Brain microvascular endothelial cell (primary cell): ENCODE measurements at regions not wholly inside any gene's neighbourhood (a gene's known extent, or its start where the extent isn't known, plus 50 kb on each side); places are given as distances from the start of the nearest gene placed in this dataset.
"Not testable (repeated sequence)": the region's sequence is repeated elsewhere in the genome, so short reads cannot be mapped to it uniquely, and the experiment has no call there.

ENCODE experiments used
- DNase-seq: peaks from one replicate; pipeline ENCODE4 v3.0.0-alpha.2; 2020
- H3K27ac ChIP-seq: fragments of 250-450 bp; sonication (Bioruptor Pico); 2 replicates; pipeline ENCODE4 v1.5.1; 2020; ENCODE audit warnings: mild to moderate bottlenecking, moderate library complexity
- H3K27me3 ChIP-seq: fragments of 250-450 bp; sonication (Bioruptor Pico); replicated peaks from 2 replicates; pipeline ENCODE4 v1.5.1; 2020; ENCODE audit warnings: mild to moderate bottlenecking
- H3K36me3 ChIP-seq: fragments of 250-450 bp; sonication (Bioruptor Pico); replicated peaks from 2 replicates; pipeline ENCODE4 v1.5.1; 2020; ENCODE audit warnings: mild to moderate bottlenecking
- H3K4me3 ChIP-seq: 2 replicates; pipeline ENCODE4 v1.5.1; 2011; ENCODE audit warnings: low read depth, mild to moderate bottlenecking, control low read depth, low read length, moderate library complexity
- in situ Hi-C: cut with HindIII; loops from 2 replicates; pipeline ENCODE4 v1.10.0; 2017; ENCODE audit warnings: low sequenced_read_pairs, low pct_ligation_motif_present
- TF ChIP-seq, protein P1 (sequence below): IDR thresholded peaks from 2 replicates; pipeline ENCODE4 v1.5.1; 2011; ENCODE audit warnings: low read depth, mild to moderate bottlenecking, moderate library complexity, low read length, control low read depth, inconsistent platforms; ENCODE audit errors: missing control alignments

DNA sequence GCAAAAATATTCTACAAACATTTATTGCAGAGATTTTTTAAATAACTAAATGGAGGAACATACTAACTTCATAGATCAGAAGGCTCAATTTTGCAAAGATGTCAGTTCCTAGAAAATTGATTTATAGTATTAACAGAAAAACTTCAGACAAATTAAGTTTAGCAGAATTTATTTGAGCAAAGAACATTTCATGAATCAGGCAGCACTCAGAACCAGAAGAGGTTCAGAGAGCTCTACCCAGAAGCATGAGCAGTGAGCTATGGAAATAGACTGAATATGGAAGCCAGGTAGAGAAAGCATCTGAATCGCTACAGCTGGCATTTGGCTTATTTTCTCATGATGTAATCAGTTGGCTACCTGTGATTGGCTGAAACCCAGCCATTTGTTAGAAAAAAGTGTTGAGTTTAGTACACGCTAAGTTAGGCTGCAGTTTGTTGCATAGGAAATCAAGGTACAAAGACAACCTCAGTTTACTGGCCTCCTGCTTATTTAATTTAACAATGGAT lies 174.5 kb upstream of the TAB2 start:
- DNase-seq: no peak
- no peak overlapping the region for H3K27ac ChIP-seq
- no peak overlapping the region for H3K4me3 ChIP-seq
- in situ Hi-C loops: no loop called here
- no peaks in the 10 kb centered on the region for H3K27me3 ChIP-seq
- H3K36me3 ChIP-seq: no peaks in the 10 kb centered on the region
- TF ChIP-seq, protein P1, sequence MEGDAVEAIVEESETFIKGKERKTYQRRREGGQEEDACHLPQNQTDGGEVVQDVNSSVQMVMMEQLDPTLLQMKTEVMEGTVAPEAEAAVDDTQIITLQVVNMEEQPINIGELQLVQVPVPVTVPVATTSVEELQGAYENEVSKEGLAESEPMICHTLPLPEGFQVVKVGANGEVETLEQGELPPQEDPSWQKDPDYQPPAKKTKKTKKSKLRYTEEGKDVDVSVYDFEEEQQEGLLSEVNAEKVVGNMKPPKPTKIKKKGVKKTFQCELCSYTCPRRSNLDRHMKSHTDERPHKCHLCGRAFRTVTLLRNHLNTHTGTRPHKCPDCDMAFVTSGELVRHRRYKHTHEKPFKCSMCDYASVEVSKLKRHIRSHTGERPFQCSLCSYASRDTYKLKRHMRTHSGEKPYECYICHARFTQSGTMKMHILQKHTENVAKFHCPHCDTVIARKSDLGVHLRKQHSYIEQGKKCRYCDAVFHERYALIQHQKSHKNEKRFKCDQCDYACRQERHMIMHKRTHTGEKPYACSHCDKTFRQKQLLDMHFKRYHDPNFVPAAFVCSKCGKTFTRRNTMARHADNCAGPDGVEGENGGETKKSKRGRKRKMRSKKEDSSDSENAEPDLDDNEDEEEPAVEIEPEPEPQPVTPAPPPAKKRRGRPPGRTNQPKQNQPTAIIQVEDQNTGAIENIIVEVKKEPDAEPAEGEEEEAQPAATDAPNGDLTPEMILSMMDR: no peak

DNA sequence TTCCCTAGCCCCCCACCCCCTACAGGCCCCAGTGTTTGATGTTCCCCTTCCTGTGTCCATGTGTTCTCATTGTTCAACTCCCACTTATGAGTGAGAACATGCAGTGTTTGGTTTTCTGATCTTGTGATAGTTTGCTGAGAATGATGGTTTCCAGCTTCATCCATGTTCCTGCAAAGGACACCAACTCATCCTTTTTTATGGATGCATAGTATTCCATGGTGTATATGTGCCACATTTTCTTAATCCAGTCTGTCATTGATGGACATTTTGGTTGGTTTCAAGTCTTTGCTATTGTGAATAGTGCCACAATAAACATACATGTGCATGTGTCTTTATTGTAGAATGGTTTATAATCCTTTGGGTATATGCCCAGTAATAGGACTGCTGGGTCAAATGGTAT lies 171.7 kb upstream of the TAB2 start:
- H3K27me3 ChIP-seq, in situ Hi-C loops, H3K4me3 ChIP-seq, DNase-seq, H3K27ac ChIP-seq, H3K36me3 ChIP-seq: not testable (repeated sequence)

DNA sequence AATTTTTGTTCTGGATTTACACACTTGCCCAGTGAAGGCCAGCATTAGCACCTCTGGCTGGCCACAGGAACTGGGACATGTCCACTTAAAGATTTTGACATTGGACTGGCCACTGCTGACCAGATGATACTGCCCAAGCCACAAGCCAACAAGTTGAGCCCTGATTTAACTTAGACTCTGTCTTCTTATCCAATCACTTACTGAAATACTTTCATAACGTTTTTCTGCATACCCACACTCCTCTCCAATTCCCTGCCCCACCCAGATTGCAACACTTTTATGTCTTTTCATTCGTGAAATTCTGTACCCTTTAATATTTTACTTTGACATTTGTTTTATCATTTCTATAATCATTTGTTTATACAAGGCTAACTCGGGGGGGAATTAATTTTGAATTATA lies 170.3 kb upstream of the TAB2 start:
- in situ Hi-C loops: no loop called here
- no peak for DNase-seq
- no peaks in the 10 kb centered on the region for H3K36me3 ChIP-seq
- no peaks in the 10 kb centered on the region for H3K27me3 ChIP-seq
- H3K4me3 ChIP-seq: no peak overlapping the region
- TF ChIP-seq, protein P1: no peak
- H3K27ac ChIP-seq: no peak overlapping the region

DNA sequence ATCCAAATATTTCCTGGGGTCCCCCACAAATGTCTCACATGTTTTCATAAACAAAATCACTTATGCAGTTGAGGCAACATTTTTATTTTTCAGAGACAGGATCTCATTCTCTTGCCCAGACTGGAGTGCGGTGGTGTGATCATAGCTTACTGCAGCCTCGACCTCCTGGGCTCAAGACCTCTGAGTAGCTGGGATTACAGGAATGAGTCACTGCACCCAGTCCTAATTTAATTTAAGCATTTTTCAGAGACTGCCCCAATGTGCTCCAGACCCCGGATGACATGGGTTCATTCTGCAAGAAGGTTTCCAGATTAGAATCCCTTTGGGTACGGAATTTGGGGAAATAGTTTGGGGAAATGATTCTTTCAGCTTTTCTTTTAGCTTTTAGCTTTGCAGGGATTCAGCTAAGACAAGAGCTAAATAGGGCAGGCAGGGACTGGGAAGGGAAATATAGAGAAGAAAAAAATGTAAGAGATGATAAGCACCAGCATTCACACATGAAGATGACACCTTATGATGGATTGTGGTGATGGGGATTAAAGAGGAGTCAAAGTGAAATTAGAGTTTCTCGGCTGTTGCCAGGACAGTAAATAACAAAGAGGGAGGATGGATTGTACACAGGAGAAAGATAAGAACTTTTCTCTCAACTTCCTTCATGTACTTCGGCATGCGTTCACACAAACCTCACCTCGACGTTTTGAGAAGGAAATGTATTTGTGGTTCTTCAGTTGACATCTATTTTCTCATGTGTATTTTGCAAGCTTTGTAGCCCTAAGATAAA lies 169.4 kb upstream of the TAB2 start:
- no peak for DNase-seq

DNA sequence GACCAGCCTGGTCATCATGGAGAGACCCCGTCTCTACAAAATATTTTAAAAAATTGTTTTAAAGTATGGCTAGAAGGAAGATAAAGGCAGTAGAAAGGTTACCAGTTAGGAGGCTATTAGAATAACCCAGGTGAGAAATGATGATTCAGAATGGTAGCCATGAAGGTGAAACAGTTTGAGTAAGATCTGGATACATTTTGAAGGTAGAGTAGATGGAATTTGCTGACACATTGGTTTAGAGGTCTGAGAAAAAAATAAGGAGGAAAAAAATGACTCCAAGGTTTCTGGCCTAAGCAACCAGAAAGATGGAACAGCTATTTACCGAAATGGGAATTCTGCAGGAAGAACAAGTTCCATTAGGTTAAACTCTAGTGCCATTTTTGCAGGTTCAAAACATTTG lies 167.9 kb upstream of the TAB2 start:
- Histone ChIP-seq H3K27me3 (no peaks in the 10 kb centered on the region), H3K36me3 (no peaks in the 10 kb centered on the region), H3K4me3 (no peak overlapping the region), H3K27ac (no peak overlapping the region)
- DNase-seq: no peak
- in situ Hi-C loops: no loop called here
- TF ChIP-seq, protein P1: no peak

More for the DNA sequence above, 169.4 kb upstream of the TAB2 start:
- Histone ChIP-seq H3K27ac (no peak overlapping the region), H3K4me3 (no peak overlapping the region), H3K27me3 (no peaks in the 10 kb centered on the region), H3K36me3 (no peaks in the 10 kb centered on the region)
- TF ChIP-seq, protein P1: no peak
- in situ Hi-C loops: no loop called here

DNA sequence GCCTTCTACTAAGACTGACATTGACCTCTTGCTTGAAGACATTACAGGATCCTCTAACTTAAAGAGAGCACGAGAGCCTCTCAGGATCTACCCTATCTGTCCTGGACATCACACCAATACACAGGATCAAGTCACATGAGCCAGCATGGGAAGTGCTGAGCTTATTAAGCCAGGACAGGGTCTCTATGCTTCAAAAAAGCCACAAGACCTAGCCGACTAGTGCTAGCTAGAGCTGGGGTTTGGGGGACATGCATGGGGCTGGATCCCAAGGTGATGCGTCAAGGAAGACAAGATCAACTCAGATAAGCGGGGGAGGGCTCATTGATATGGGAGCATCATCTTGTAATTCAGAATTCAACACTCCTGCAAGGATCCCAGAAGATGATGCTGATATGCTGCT lies 167.2 kb upstream of the TAB2 start:
- TF ChIP-seq, protein P1: no peak
- Histone ChIP-seq H3K4me3 (no peak overlapping the region), H3K36me3 (no peaks in the 10 kb centered on the region), H3K27ac (no peak overlapping the region), H3K27me3 (no peaks in the 10 kb centered on the region)
- no peak for DNase-seq
- in situ Hi-C loops: no loop called here
